ENCODE measurements at regions not wholly inside any gene's neighbourhood (a gene's known extent, or its start where the extent isn't known, plus 50 kb on each side); places are given as distances from the start of the nearest gene placed in this dataset.

DNA sequence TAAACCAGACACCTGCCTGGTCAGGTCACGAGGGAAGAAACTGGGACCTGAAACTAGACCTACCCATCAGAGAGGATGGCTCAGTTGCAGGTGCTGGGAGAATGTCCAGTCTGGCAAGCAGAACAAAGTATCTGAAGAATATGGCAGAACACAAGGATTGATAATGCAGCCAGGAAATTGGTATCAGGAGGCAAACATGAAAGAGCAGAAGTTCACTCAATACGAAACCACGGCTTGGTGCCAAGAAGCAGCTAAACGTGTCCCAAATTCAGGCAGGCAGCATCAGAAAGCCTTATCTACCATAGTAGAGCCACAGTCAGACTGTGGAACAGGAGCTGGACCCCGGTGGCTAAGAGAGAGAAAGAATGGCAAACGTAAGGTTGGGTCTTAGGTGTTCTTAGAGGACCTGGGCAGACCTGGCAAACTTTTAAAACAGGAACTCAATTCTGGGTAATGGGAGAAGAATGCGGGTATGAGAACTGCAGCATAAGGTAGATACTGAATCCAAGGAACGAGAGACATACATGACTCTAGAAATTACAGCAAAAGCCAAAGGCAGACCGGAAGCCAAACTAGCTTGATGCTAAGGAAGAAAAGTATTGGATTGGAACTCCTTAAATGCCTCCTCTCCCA is 169.0 kb upstream of the NECTIN3 start:
- peaks cover 3% of the 10 kb centered on the region; the same call in 1 of the 2 replicates for H3K4me1 ChIP-seq (ENCODE audit: insufficient read depth, low read length)
- no peaks in the 10 kb centered on the region for H4K20me1 ChIP-seq (ENCODE audit: control insufficient read depth, insufficient read depth, insufficient read length)
- no peak overlapping the region for H3K4me2 ChIP-seq (ENCODE audit: insufficient read depth, insufficient read length, low read length)
- no peak overlapping the region for H3K27ac ChIP-seq (ENCODE audit: insufficient read length, low read depth, low read length)
- no peak overlapping the region for H4K91ac ChIP-seq (ENCODE audit: insufficient read length, low read depth, low read length)
- no peak overlapping the region for H3T11ph ChIP-seq (ENCODE audit: low read length)
- H3K27me3 Mint-ChIP-seq (ENCODE audit: low read depth): no peaks in the 10 kb centered on the region
- H3K9me3 ChIP-seq (ENCODE audit: control insufficient read depth, low read depth, low read length): no peaks in the 10 kb centered on the region
- no peak overlapping the region for H2BK20ac ChIP-seq (ENCODE audit: low read depth, low read length, poor library complexity, severe bottlenecking)
- H3K4me3 Mint-ChIP-seq: no peak overlapping the region
- no peak overlapping the region for H3K14ac ChIP-seq (ENCODE audit: insufficient read depth, low read length)
- H4K8ac ChIP-seq (replicated peaks; ENCODE audit: insufficient read length, low read depth, low read length): no peak overlapping the region
- no peak overlapping the region for H3K18ac ChIP-seq (ENCODE audit: insufficient read length, low read depth, low read length)
- no CpG with 5 or more reads among the region's 9 CpGs for WGBS (ENCODE audit: extremely low coverage, insufficient read length, low lambda C conversion rate)
- peaks cover 0 to 4% of the 10 kb centered on the region in 2 experiments; a peak in 1 of 4 replicates for H3K4me1 Mint-ChIP-seq
- H3K36me3 Mint-ChIP-seq (ENCODE audit: insufficient read depth in 1 of 3, low read depth in 3 of 3): peaks cover 0 to 14% (median 3%) of the 10 kb centered on the region in 3 experiments; a peak in 5 of 7 replicates
- no peak overlapping the region for H3K27ac Mint-ChIP-seq
- H3K79me2 ChIP-seq (ENCODE audit: insufficient read depth, low read length): 0 out of 2 replicates have a peak, but pooled peaks cover 3% of the 10 kb centered on the region
- DNase-seq: no peak
- no peak overlapping the region for H3K4ac ChIP-seq (ENCODE audit: low read depth, low read length)
- no peak overlapping the region for H3K23ac ChIP-seq (ENCODE audit: insufficient read length, low read depth, low read length)
- H3K79me1 ChIP-seq (ENCODE audit: insufficient read depth, low read depth, low read length, poor library complexity, severe bottlenecking): no peaks in the 10 kb centered on the region
- no peak overlapping the region for H2BK5ac ChIP-seq (ENCODE audit: insufficient read length, low read length)
- no peaks in the 10 kb centered on the region for H3K27me3 ChIP-seq (ENCODE audit: insufficient read depth, low read length)
- H3K9me3 Mint-ChIP-seq: peaks cover 0 to 3% of the 10 kb centered on the region in 2 experiments; a peak in 3 of 5 replicates
- no peak overlapping the region for H2BK12ac ChIP-seq (ENCODE audit: insufficient read length, low read depth, low read length)
- no peak overlapping the region for H4K5ac ChIP-seq (ENCODE audit: insufficient read length, low read depth, low read length)
- H2BK120ac ChIP-seq (ENCODE audit: low read depth, low read length, poor library complexity, severe bottlenecking): no peak overlapping the region
- H3K23me2 ChIP-seq (ENCODE audit: insufficient read length, low read depth, low read length, poor library complexity, severe bottlenecking): no peaks in the 10 kb centered on the region
- H2BK15ac ChIP-seq (ENCODE audit: low read depth, low read length): no peak overlapping the region
- TF ChIP-seq CTCF (conservative IDR thresholded peaks at IDR 0.05): no peak
- no peak overlapping the region for H2AK5ac ChIP-seq (ENCODE audit: insufficient read length, low read length)
- no peak overlapping the region for H3K9ac ChIP-seq (ENCODE audit: extremely low read depth, insufficient read length, low read length)
- H2AFZ ChIP-seq (ENCODE audit: low read length): no peak overlapping the region
- H3K56ac ChIP-seq (ENCODE audit: insufficient read length, low read depth, low read length): no peak overlapping the region

Measured in H9 (cell line).